ENCODE measurements at regions not wholly inside any gene's neighbourhood (a gene's known extent, or its start where the extent isn't known, plus 50 kb on each side); places are given as distances from the start of the nearest gene placed in this dataset.
"Not testable (repeated sequence)": the region's sequence is repeated elsewhere in the genome, so short reads cannot be mapped to it uniquely, and the experiment has no call there.

- no peak for DNase-seq
These were observed 452.7 kb downstream of the PREX1 start for GRCh38 chr20:48374991-48375595.

- not testable (repeated sequence) for DNase-seq
These were observed 453.5 kb downstream of the PREX1 start for GRCh38 chr20:48374031-48374907.

- DNase-seq = no peak
These were observed 454.3 kb downstream of the PREX1 start for GRCh38 chr20:48373555-48373934.

GRCh38 chr20:48372851-48373554 is 454.8 kb downstream of the PREX1 start:
- not testable (repeated sequence) for DNase-seq

GRCh38 chr20:48371211-48371610 is 456.6 kb downstream of the PREX1 start:
- no peak for DNase-seq

GRCh38 chr20:48368580-48369021 is 459.2 kb downstream of the PREX1 start:
- not testable (repeated sequence) for DNase-seq

- not testable (repeated sequence) for DNase-seq
These were observed 460.0 kb downstream of the PREX1 start for GRCh38 chr20:48367541-48368358.

GRCh38 chr20:48366230-48366629 is 461.6 kb downstream of the PREX1 start:
- no peak for DNase-seq

GRCh38 chr20:48364688-48365421 is 462.9 kb downstream of the PREX1 start:
- DNase-seq = no peak

GRCh38 chr20:48364055-48364454 is 463.7 kb downstream of the PREX1 start:
- DNase-seq = no peak

GRCh38 chr20:48360342-48360975 is 467.3 kb downstream of the PREX1 start:
- DNase-seq = no peak

- no peak for DNase-seq
These were observed 468.0 kb downstream of the PREX1 start for GRCh38 chr20:48359692-48360341.

GRCh38 chr20:48359055-48359390 is 468.8 kb downstream of the PREX1 start:
- not testable (repeated sequence) for DNase-seq

- no peak for DNase-seq
These were observed 469.4 kb downstream of the PREX1 start for GRCh38 chr20:48358176-48359054.

- DNase-seq = no peak
These were observed 470.1 kb downstream of the PREX1 start for GRCh38 chr20:48357714-48358113.

GRCh38 chr20:48354903-48355302 is 472.9 kb downstream of the PREX1 start:
- no peak for DNase-seq

GRCh38 chr20:48354320-48354876 is 473.4 kb downstream of the PREX1 start:
- no peak for DNase-seq

- no peak for DNase-seq
These were observed 475.2 kb downstream of the PREX1 start for GRCh38 chr20:48352628-48353027.

- DNase-seq = no peak
These were observed 475.8 kb downstream of the PREX1 start for GRCh38 chr20:48352042-48352441.

Data from activated CD4-positive, alpha-beta T cell treated with anti-CD3 and anti-CD28 coated beads, Interleukin-2, amount 50 U/mL, for 16 hours (primary cell).